GM12878 (cell line): ENCODE measurements at regions not wholly inside any gene's neighbourhood (a gene's known extent, or its start where the extent isn't known, plus 50 kb on each side); places are given as distances from the start of the nearest gene placed in this dataset.

Experiments
- ATAC-seq: fragments of 200-7000 bp; cut with Tn5 transposase; 3 replicates; pipeline ENCODE4 v1.9.1; 2020; ENCODE audit warnings: mild to moderate bottlenecking, moderate library complexity
- BruUV-seq: library from RNA; stranded (reverse); fragments of 400-500 nt; replicated peaks from 2 replicates; lab custom pipeline; 2021; lab: Mats Ljungman, UMichigan
- CTCF ChIA-PET: fragments of 300-600 bp; sonication (Branson Sonifier 250); formaldehyde crosslinking; extraction: SDS; loops from one replicate; lab custom pipeline; 2021; ENCODE audit warnings: inconsistent platforms; lab: Yijun Ruan, JAX
- POLR2A ChIA-PET: fragments of 350-600 bp; formaldehyde crosslinking; extraction: SDS; loops from one replicate; lab custom pipeline; 2021; ENCODE audit warnings: inconsistent platforms; lab: Charles Lee
- RAD21 ChIA-PET: fragments of 300-600 bp; sonication (Branson Sonifier 250); formaldehyde crosslinking; loops from one replicate; lab custom pipeline; 2023; ENCODE audit warnings: antibody characterized with exemption; ENCODE audit not compliant: unreplicated experiment; lab: Charles Lee
- SMC1A ChIA-PET: fragments of 300-600 bp; sonication (Branson Sonifier 250); formaldehyde crosslinking; loops from one replicate; lab custom pipeline; 2023; ENCODE audit not compliant: unreplicated experiment, uncharacterized antibody; lab: Charles Lee
- DNase-seq: peaks from one replicate; pipeline ENCODE4 v3.0.0-alpha.2; 2011; ENCODE audit warnings: low read depth, low spot score
- FAIRE-seq: peaks from 3 replicates; lab custom pipeline; 2011; peaks lifted over from hg19 to GRCh38; lab: Jason Lieb, UNC
- H2AFZ ChIP-seq: 2 replicates; pipeline ENCODE4 v1.6.0; 2011; ENCODE audit warnings: low read depth, low read length, control low read depth; ENCODE audit not compliant: control insufficient read depth
- H3K27ac ChIP-seq: 2 replicates; pipeline ENCODE4 v1.5.1; 2011; ENCODE audit warnings: control low read depth; ENCODE audit not compliant: control insufficient read depth, insufficient read depth
- H3K27me3 ChIP-seq, 2 experiments: replicated peaks in 1 of 2; 2 replicates each; pipeline versions ENCODE4 v1.6.0 to v1.6.1; 2011; ENCODE audit warnings: low read length in 1 of 2; ENCODE audit not compliant: control insufficient read depth in 2 of 2, insufficient read depth in 2 of 2
- H3K36me3 ChIP-seq, 2 experiments: 2 replicates each; pipeline ENCODE4 v1.5.1; 2011; ENCODE audit warnings: low read length in 1 of 2; ENCODE audit not compliant: control insufficient read depth in 2 of 2, insufficient read depth in 2 of 2
- H3K4me1 ChIP-seq: 2 replicates; pipeline ENCODE4 v1.6.1; 2011; ENCODE audit warnings: mild to moderate bottlenecking, low read length, moderate library complexity, mixed read lengths; ENCODE audit not compliant: control insufficient read depth, insufficient read depth
- H3K4me2 ChIP-seq: 2 replicates; pipeline ENCODE4 v1.6.0; 2011; ENCODE audit warnings: control low read depth; ENCODE audit not compliant: control insufficient read depth, insufficient read depth
- H3K4me3 ChIP-seq: fragments of 200-600 bp; sonication (generic); 2 replicates; pipeline ENCODE4 v1.5.1; 2016
- H3K79me2 ChIP-seq: 2 replicates; pipeline ENCODE4 v1.6.0; 2011; ENCODE audit warnings: low read length; ENCODE audit not compliant: control insufficient read depth, insufficient read depth
- H3K9ac ChIP-seq: 2 replicates; pipeline ENCODE4 v1.8.0; 2011; ENCODE audit warnings: low read length, control low read depth, mixed read lengths; ENCODE audit not compliant: control insufficient read depth, insufficient read depth
- H3K9me3 ChIP-seq: replicated peaks from 3 replicates; pipeline ENCODE4 v1.5.1; 2011; ENCODE audit warnings: mild to moderate bottlenecking, low read length; ENCODE audit not compliant: control insufficient read depth, insufficient read depth
- H4K20me1 ChIP-seq: 2 replicates; pipeline ENCODE4 v1.6.0; 2011; ENCODE audit not compliant: control insufficient read depth, insufficient read depth
- BRCA1 ChIP-seq: IDR thresholded peaks from 2 replicates; pipeline ENCODE4 v1.6.1; 2011; ENCODE audit warnings: low read depth, low read length, improper control_type of control experiment
- DPF2 ChIP-seq: fragments of 450-650 bp; IDR thresholded peaks from 2 replicates; pipeline ENCODE4 v1.6.1; 2017; ENCODE audit warnings: mild to moderate bottlenecking
- EED ChIP-seq: sonication (generic); IDR thresholded peaks from 2 replicates; pipeline ENCODE4 v1.6.1; 2016; ENCODE audit warnings: antibody characterized with exemption, low read depth
- GATAD2B ChIP-seq: fragments of 450-650 bp; conservative IDR thresholded peaks from 2 replicates; pipeline ENCODE4 v1.6.1; 2017; ENCODE audit warnings: low read depth, mild to moderate bottlenecking, moderate library complexity
- MXI1 ChIP-seq: fragments of 150-350 bp; IDR thresholded peaks from 2 replicates; pipeline ENCODE4 v1.6.1; 2011; ENCODE audit warnings: low read depth, mild to moderate bottlenecking, inconsistent platforms, low read length, improper control_type of control experiment
- WGBS: methylation state at CpG from one replicate; pipeline ENCODE4 v1.1.6; 2016; ENCODE audit warnings: low lambda C conversion rate; ENCODE audit not compliant: insufficient replicate concordance, insufficient coverage; ENCODE audit errors: missing lambda C conversion rate; 5-methylcytosine and 5-hydroxymethylcytosine counted together
- in situ Hi-C: fragments of 300-500 bp; cut with MboI; formaldehyde crosslinking; loops from 9 replicates; pipeline ENCODE4 v1.14.3; 2018; ENCODE audit warnings: mixed read lengths
- intact Hi-C: fragments of 100-400 bp; cut with micrococcal nuclease; formaldehyde crosslinking; loops from one replicate; pipeline ENCODE4 v1.14.2; 2022; ENCODE audit not compliant: unreplicated experiment
- TF ChIP-seq, protein P1 (sequence below): fragments of 450-650 bp; IDR thresholded peaks from 2 replicates; pipeline ENCODE4 v1.6.1; 2017; ENCODE audit warnings: antibody characterized with exemption, mild to moderate bottlenecking, moderate library complexity

DNA sequence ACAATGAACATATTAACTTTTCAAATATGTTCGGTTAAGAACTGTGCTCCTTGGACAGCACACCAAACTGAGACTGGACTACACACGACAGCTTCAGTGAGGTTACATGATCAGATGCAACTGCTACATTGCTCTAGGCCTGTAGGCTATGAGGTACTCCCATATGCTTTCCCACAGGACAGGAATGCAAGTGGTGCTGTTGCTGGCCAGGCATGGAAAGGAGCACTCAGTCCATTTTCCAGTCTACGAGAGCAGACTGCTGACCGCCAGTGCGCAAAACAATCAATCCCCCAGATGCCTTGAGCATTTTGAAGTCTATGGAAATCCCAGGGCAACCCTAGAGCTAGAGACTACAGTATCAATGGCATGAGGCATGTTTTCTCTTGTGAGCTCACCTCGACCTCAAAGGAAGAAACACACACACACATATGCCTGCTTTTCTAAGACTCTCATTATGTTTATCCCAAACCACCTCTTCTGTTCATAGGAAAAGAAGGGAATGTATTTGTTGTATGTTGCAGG is 70.8 kb upstream of the SPP1 start:
- DNase-seq = no peak
- H3K9me3 ChIP-seq = no peaks in the 10 kb centered on the region
- intact Hi-C loops = no loop called here
- H3K4me1 ChIP-seq = no peaks in the 10 kb centered on the region
- no peak overlapping the region for H3K4me2 ChIP-seq
- ChIA-PET RAD21 (no interaction called here), CTCF (no interaction called here), POLR2A (no interaction called here), SMC1A (no interaction called here)
- H3K79me2 ChIP-seq = no peaks in the 10 kb centered on the region
- no peak overlapping the region for H3K4me3 ChIP-seq
- no peak overlapping the region for H2AFZ ChIP-seq
- 49% methylated on average over 6 of the region's 6 CpGs for WGBS
- BruUV-seq = no TSS peak
- in situ Hi-C loops = no loop called here
- no peaks in the 10 kb centered on the region for H3K27me3 ChIP-seq
- no peak for FAIRE-seq
- no peak overlapping the region for H3K9ac ChIP-seq
- H3K36me3 ChIP-seq = no peaks in the 10 kb centered on the region
- no peaks in the 10 kb centered on the region for H4K20me1 ChIP-seq
- TF ChIP-seq MXI1 (no peak), DPF2 (no peak), GATAD2B (no peak), BRCA1 (no peak), EED (no peak)
- TF ChIP-seq, protein P1, sequence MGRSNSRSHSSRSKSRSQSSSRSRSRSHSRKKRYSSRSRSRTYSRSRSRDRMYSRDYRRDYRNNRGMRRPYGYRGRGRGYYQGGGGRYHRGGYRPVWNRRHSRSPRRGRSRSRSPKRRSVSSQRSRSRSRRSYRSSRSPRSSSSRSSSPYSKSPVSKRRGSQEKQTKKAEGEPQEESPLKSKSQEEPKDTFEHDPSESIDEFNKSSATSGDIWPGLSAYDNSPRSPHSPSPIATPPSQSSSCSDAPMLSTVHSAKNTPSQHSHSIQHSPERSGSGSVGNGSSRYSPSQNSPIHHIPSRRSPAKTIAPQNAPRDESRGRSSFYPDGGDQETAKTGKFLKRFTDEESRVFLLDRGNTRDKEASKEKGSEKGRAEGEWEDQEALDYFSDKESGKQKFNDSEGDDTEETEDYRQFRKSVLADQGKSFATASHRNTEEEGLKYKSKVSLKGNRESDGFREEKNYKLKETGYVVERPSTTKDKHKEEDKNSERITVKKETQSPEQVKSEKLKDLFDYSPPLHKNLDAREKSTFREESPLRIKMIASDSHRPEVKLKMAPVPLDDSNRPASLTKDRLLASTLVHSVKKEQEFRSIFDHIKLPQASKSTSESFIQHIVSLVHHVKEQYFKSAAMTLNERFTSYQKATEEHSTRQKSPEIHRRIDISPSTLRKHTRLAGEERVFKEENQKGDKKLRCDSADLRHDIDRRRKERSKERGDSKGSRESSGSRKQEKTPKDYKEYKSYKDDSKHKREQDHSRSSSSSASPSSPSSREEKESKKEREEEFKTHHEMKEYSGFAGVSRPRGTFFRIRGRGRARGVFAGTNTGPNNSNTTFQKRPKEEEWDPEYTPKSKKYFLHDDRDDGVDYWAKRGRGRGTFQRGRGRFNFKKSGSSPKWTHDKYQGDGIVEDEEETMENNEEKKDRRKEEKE = no peak
- no peak for ATAC-seq
- no peak overlapping the region for H3K27ac ChIP-seq
